ENCODE measurements at regions not wholly inside any gene's neighbourhood (a gene's known extent, or its start where the extent isn't known, plus 50 kb on each side); places are given as distances from the start of the nearest gene placed in this dataset.
"Not testable (repeated sequence)": the region's sequence is repeated elsewhere in the genome, so short reads cannot be mapped to it uniquely, and the experiment has no call there.

- not testable (repeated sequence) for TF ChIP-seq FOXM1 (IDR thresholded peaks at IDR 0.05; ENCODE audit: borderline replicate concordance); BHLHE40 (IDR thresholded peaks at IDR 0.05; ENCODE audit: borderline replicate concordance); NFRKB (IDR thresholded peaks at IDR 0.05); ZNF384 (IDR thresholded peaks at IDR 0.05); PKNOX1 (IDR thresholded peaks at IDR 0.05); TARDBP (IDR thresholded peaks at IDR 0.05); CTBP1 (IDR thresholded peaks at IDR 0.05; ENCODE audit: borderline replicate concordance); ELF4 (IDR thresholded peaks at IDR 0.05); L3MBTL2 (conservative IDR thresholded peaks at IDR 0.05); HDGF (IDR thresholded peaks at IDR 0.05; ENCODE audit: borderline replicate concordance); LEF1 (IDR thresholded peaks at IDR 0.05; ENCODE audit: borderline replicate concordance); ARNT (IDR thresholded peaks at IDR 0.05)
These were observed 404.8 kb downstream of the TSHZ3 start for GRCh38 chr19:30944276-30944932.

Data from HEK293T (cell line).